GM23248 (cell line): ENCODE measurements at regions not wholly inside any gene's neighbourhood (a gene's known extent, or its start where the extent isn't known, plus 50 kb on each side); places are given as distances from the start of the nearest gene placed in this dataset.

Source experiments
- DNase-seq: peaks from one replicate; pipeline ENCODE4 v3.0.0-alpha.2; 2015
- H2AFZ ChIP-seq: fragments of 200-600 bp; sonication (generic); 2 replicates; pipeline ENCODE4 v1.6.1; 2016; ENCODE audit warnings: antibody characterized with exemption
- H3F3A ChIP-seq: fragments of 200-600 bp; sonication (generic); 2 replicates; pipeline ENCODE4 v1.6.1; 2016; ENCODE audit warnings: mild to moderate bottlenecking, antibody characterized with exemption, mixed run types; ENCODE audit not compliant: insufficient read depth
- H3K27ac ChIP-seq: fragments of 200-600 bp; sonication (generic); 2 replicates; pipeline ENCODE4 v1.5.1; 2016; ENCODE audit warnings: mild to moderate bottlenecking
- H3K27me3 ChIP-seq: fragments of 200-600 bp; sonication (generic); replicated peaks from 2 replicates; pipeline ENCODE4 v1.6.1; 2016; ENCODE audit warnings: mild to moderate bottlenecking; ENCODE audit not compliant: insufficient read depth
- H3K36me3 ChIP-seq: fragments of 200-600 bp; sonication (generic); 2 replicates; pipeline ENCODE4 v1.6.1; 2016; ENCODE audit warnings: low read depth, mild to moderate bottlenecking
- H3K4me1 ChIP-seq: fragments of 200-600 bp; sonication (generic); 2 replicates; pipeline ENCODE4 v1.6.1; 2016; ENCODE audit warnings: mild to moderate bottlenecking; ENCODE audit not compliant: insufficient read depth
- H3K4me2 ChIP-seq: fragments of 200-600 bp; sonication (generic); one replicate; pipeline ENCODE4 v1.6.1; 2016; ENCODE audit warnings: mild to moderate bottlenecking; ENCODE audit not compliant: unreplicated experiment
- H3K4me3 ChIP-seq: fragments of 200-600 bp; sonication (generic); 2 replicates; pipeline ENCODE4 v1.5.1; 2016; ENCODE audit warnings: mild to moderate bottlenecking
- H3K79me2 ChIP-seq: fragments of 200-600 bp; sonication (generic); 2 replicates; pipeline ENCODE4 v1.6.1; 2016; ENCODE audit warnings: mild to moderate bottlenecking; ENCODE audit not compliant: insufficient read depth
- H3K9ac ChIP-seq: fragments of 200-600 bp; sonication (generic); 2 replicates; pipeline ENCODE4 v1.6.1; 2016; ENCODE audit warnings: mild to moderate bottlenecking
- H3K9me2 ChIP-seq: fragments of 200-600 bp; sonication (generic); 2 replicates; pipeline ENCODE4 v1.6.1; 2016; ENCODE audit warnings: mixed run types, mild to moderate bottlenecking, moderate library complexity; ENCODE audit not compliant: insufficient read depth
- H3K9me3 ChIP-seq: fragments of 200-600 bp; sonication (generic); one replicate; pipeline ENCODE4 v1.6.1; 2017; ENCODE audit warnings: low read depth
- H4K20me1 ChIP-seq: fragments of 200-600 bp; sonication (generic); 2 replicates; pipeline ENCODE4 v1.6.0; 2016; ENCODE audit not compliant: insufficient read depth
- EZH2 ChIP-seq: fragments of 200-600 bp; sonication (generic); IDR thresholded peaks from 2 replicates; pipeline ENCODE4 v1.6.1; 2018; ENCODE audit warnings: antibody characterized with exemption, mild to moderate bottlenecking; ENCODE audit not compliant: insufficient read depth, poor library complexity, severe bottlenecking
- EZH2phosphoT487 ChIP-seq: fragments of 200-600 bp; sonication (generic); IDR thresholded peaks from 2 replicates; pipeline ENCODE4 v1.6.1; 2018; ENCODE audit warnings: antibody characterized with exemption, moderate library complexity, mild to moderate bottlenecking, low read depth; ENCODE audit not compliant: insufficient read depth
- WGBS, 2 experiments: methylation state at CpG; one replicate each; pipeline ENCODE4 v1.1.6; 2015 to 2017; ENCODE audit warnings: low lambda C conversion rate in 2 of 2, low coverage in 1 of 2; ENCODE audit errors: missing lambda C conversion rate in 2 of 2; 5-methylcytosine and 5-hydroxymethylcytosine counted together
- in situ Hi-C: fragments of 300-500 bp; cut with MboI; formaldehyde crosslinking; loops from 2 replicates; pipeline ENCODE4 v1.15.0; 2020

GRCh38 chr1:103265551-103265950 lies 157.2 kb upstream of the COL11A1 start:
- Histone ChIP-seq H3K4me2 (peak overlapping the region; percentile 33), H3K4me1 (peaks cover 12% of the 10 kb centered on the region), H3K9me2 (no peaks in the 10 kb centered on the region), H2AFZ (0 out of 2 replicates have a peak overlapping the region, but pooled peaks have one; percentile 13), H3K9me3 (no peaks in the 10 kb centered on the region), H3K36me3 (no peaks in the 10 kb centered on the region), H3K4me3 (no peak overlapping the region), H3K27ac (peak overlapping the region; percentile 49), H3K27me3 (no peaks in the 10 kb centered on the region), H3K79me2 (no peaks in the 10 kb centered on the region), H4K20me1 (no peaks in the 10 kb centered on the region), H3K9ac (no peak overlapping the region), H3F3A (no peaks in the 10 kb centered on the region)
- in situ Hi-C loops = no loop called here
- TF ChIP-seq EZH2phosphoT487 (no peak), EZH2 (no peak)
- peak; percentile 27 for DNase-seq

GRCh38 chr1:103259982-103260381 lies 151.7 kb upstream of the COL11A1 start:
- 24 to 52% methylated on average over 2 of the region's 2 CpGs for WGBS, 2 experiments
- H2AFZ ChIP-seq = no peak overlapping the region
- in situ Hi-C loops = no loop called here
- H3F3A ChIP-seq = no peaks in the 10 kb centered on the region
- no peak for DNase-seq
- H3K27me3 ChIP-seq = no peaks in the 10 kb centered on the region
- no peaks in the 10 kb centered on the region for H4K20me1 ChIP-seq
- no peaks in the 10 kb centered on the region for H3K79me2 ChIP-seq
- TF ChIP-seq EZH2phosphoT487 = no peak
- no peak for TF ChIP-seq EZH2
- no peaks in the 10 kb centered on the region for H3K9me2 ChIP-seq
- peaks cover 9% of the 10 kb centered on the region for H3K4me1 ChIP-seq
- H3K36me3 ChIP-seq = no peaks in the 10 kb centered on the region
- no peak overlapping the region for H3K27ac ChIP-seq
- no peak overlapping the region for H3K4me3 ChIP-seq
- no peak overlapping the region for H3K4me2 ChIP-seq
- H3K9me3 ChIP-seq = no peaks in the 10 kb centered on the region
- H3K9ac ChIP-seq = no peak overlapping the region

GRCh38 chr1:103256490-103256889 lies 148.2 kb upstream of the COL11A1 start:
- in situ Hi-C loops = no loop called here
- no peaks in the 10 kb centered on the region for H3K9me2 ChIP-seq
- peak; percentile 70 for DNase-seq
- H3K36me3 ChIP-seq = no peaks in the 10 kb centered on the region
- H4K20me1 ChIP-seq = no peaks in the 10 kb centered on the region
- H3K79me2 ChIP-seq = no peaks in the 10 kb centered on the region
- H3K4me1 ChIP-seq = peaks cover 9% of the 10 kb centered on the region
- peak overlapping the region; percentile 49; the same call in 1 of the 2 replicates for H2AFZ ChIP-seq
- 87% methylated on average over 1 of the region's 1 CpG for WGBS, 2 experiments
- no peak overlapping the region for H3K4me2 ChIP-seq
- no peaks in the 10 kb centered on the region for H3K9me3 ChIP-seq
- TF ChIP-seq EZH2phosphoT487 (no peak), EZH2 (no peak)
- no peak overlapping the region for H3K27ac ChIP-seq
- no peaks in the 10 kb centered on the region for H3F3A ChIP-seq
- no peak overlapping the region for H3K4me3 ChIP-seq
- no peak overlapping the region for H3K9ac ChIP-seq
- no peaks in the 10 kb centered on the region for H3K27me3 ChIP-seq

- no peaks in the 10 kb centered on the region for H3K9me3 ChIP-seq
- no peaks in the 10 kb centered on the region for H3K27me3 ChIP-seq
- no peaks in the 10 kb centered on the region for H3K79me2 ChIP-seq
- H3K36me3 ChIP-seq = no peaks in the 10 kb centered on the region
- H3F3A ChIP-seq = no peaks in the 10 kb centered on the region
- H4K20me1 ChIP-seq = no peaks in the 10 kb centered on the region
- H3K4me2 ChIP-seq = no peak overlapping the region
- peaks cover 9% of the 10 kb centered on the region for H3K4me1 ChIP-seq
- H3K27ac ChIP-seq = no peak overlapping the region
- no peak overlapping the region for H3K9ac ChIP-seq
- TF ChIP-seq EZH2 (no peak), EZH2phosphoT487 (no peak)
- no peaks in the 10 kb centered on the region for H3K9me2 ChIP-seq
- no peak overlapping the region for H2AFZ ChIP-seq
- WGBS, 2 experiments = 32 to 52% methylated on average over 3 of the region's 3 CpGs
- H3K4me3 ChIP-seq = no peak overlapping the region
- DNase-seq = no peak
- in situ Hi-C loops = no loop called here
Observed at GRCh38 chr1:103254691-103255090, 146.4 kb upstream of the COL11A1 start.

GRCh38 chr1:103250441-103250861 lies 142.1 kb upstream of the COL11A1 start:
- no peak overlapping the region for H3K4me2 ChIP-seq
- DNase-seq = no peak
- in situ Hi-C loops = no loop called here
- no peak overlapping the region for H3K9ac ChIP-seq
- H3K27ac ChIP-seq = no peak overlapping the region
- 24 to 27% methylated on average over 3 of the region's 3 CpGs for WGBS, 2 experiments
- TF ChIP-seq EZH2 = no peak
- no peak for TF ChIP-seq EZH2phosphoT487
- H3K4me3 ChIP-seq = no peak overlapping the region
- no peaks in the 10 kb centered on the region for H3K79me2 ChIP-seq
- no peaks in the 10 kb centered on the region for H3K36me3 ChIP-seq
- no peaks in the 10 kb centered on the region for H3F3A ChIP-seq
- H4K20me1 ChIP-seq = no peaks in the 10 kb centered on the region
- no peaks in the 10 kb centered on the region for H3K9me3 ChIP-seq
- 0 out of 2 replicates have a peak overlapping the region, but pooled peaks have one; percentile 17 for H2AFZ ChIP-seq
- no peaks in the 10 kb centered on the region for H3K9me2 ChIP-seq
- H3K4me1 ChIP-seq = no peaks in the 10 kb centered on the region
- no peaks in the 10 kb centered on the region for H3K27me3 ChIP-seq
